NCI-H2227 treated with DMSO at 0.1 percent for 48 hours (cell line): ENCODE measurements at regions not wholly inside any gene's neighbourhood (a gene's known extent, or its start where the extent isn't known, plus 50 kb on each side); places are given as distances from the start of the nearest gene placed in this dataset.
A peak's percentile ranks its signal among the peaks of the same experiment; 100 is the strongest.
"Not testable (repeated sequence)": the region's sequence is repeated elsewhere in the genome, so short reads cannot be mapped to it uniquely, and the experiment has no call there.

Source experiments
- DNase-seq: peaks from one replicate; lab custom pipeline; 2025; lab: John Stamatoyannopoulos, UW

DNA sequence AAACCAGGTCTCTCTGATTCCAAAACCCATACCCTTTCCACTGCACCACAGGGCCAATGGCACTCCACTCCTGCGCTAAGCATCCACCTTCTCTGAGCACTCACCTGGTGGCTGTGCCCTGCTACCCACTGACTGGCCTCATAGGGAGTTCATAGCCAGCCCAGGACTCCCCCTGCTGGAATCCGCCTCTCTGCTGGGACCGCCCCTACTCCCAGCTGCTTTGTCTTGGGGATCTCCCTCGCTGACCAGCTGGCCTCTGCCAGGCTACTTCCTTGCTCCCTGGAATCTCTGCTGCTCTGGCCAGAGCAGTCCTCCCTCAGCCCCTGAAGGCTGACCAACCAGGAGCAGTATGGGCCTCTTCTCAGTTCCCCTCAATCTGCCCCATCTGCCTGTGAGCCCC, 129.7 kb downstream of the FAXC start:
- no peak for DNase-seq

DNA sequence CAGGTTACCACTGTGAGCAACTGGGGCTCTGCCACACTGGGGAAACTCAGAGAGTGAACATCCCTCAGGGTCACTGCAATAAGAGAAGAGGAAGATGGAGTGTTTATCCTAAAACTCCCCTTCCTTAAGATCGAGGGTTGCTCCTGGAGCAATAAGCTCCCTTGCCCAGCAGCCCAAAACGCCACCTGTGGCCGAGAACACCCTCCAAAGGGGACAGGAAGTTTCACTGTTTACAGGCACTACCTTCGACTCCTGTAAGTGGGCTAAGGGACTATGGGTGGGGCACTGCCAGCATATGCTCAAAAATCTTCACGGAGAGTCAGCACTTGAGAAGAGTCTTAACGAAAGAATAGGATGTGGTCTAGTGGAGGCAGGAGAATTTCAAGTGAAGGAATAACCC, 132.5 kb downstream of the FAXC start:
- DNase-seq = no peak

DNA sequence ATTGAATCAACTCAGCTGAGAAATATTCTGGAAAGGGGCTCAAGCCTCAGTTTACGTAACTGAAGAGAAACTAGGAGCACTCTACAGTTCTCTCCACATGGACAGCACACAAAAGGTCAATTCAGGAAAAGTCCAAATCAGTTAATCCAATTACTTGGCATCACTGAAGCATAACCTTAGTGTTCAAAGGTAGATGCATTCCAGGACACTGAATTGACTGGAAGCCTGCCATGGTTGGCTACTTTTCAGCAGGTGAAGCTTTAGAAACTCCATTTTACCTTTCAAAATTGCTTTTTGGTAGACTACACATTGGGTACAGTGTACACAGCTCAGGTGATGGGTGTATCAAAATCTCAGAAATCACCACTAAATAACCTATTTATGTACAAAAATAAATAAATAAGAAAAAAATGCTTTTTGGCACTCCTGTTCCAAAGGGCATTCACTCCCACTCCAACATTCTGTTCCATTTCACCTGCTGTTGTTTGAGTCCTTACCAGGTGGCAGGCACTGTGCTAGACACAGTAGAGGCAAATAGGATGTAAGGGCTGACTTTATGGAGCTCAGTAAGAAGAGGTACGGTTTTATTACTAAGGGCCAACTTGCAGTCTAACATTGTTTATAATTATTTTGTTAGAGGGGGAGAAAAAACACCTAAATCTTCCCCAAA, 153.4 kb downstream of the FAXC start:
- DNase-seq = no peak

DNA sequence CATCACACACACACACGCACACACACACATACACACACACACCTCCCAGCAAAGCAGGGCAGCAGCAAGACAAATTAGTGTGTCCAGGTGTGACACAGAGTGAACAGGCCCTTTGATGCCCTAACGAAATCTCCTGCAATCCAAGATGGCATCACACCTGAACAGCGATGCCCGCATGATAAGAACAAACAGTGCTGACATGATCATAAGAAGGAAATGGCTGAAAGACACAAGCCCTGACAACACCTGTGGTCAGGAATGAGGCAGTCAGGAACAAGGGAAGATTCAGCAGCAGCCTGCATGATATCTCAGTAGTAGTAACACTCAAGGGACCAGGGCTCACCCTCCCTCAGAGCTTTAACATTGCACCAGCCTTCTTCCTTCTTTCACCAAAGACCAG, 156.9 kb downstream of the FAXC start:
- no peak for DNase-seq

DNA sequence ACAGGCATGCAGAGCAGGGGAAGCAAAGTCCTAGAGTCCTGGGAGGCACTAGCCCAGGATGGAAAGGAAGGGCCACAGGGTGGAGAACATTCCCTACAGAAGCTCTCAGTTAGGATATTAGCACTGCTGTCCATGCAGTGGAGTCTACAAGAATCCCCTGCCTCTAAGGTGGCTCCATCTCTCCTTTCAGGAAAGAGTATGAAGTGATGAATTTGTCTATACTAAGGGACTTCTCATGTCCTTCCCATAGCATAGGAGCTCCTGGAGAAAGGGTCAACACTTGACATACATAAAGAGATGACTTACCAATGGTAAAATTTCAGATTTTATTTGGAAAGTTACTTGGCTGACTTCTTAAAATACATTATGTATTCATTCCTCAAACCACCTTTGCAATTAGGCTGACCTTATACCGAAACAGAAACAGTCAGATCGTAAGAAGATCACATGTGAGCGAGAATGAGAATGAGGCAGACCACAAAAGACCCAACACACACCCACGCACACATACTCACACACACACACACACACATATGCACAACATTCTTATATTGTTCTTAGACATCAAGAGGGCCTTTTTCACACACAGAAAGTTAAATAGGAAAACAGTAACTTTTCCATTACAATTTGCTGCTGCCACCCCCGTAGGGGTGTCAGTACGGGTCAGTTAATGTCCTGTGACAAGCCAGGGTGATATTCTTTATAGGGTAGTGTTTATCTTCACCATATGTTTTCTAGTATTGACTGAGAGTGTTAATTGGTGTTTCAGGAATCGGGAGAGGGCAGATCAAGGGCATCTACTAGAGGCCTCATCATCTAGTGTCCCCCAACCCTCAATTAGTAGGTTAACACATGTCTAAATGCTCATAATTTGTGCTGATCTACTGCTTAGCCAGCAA, 159.4 kb downstream of the FAXC start:
- no peak for DNase-seq

DNA sequence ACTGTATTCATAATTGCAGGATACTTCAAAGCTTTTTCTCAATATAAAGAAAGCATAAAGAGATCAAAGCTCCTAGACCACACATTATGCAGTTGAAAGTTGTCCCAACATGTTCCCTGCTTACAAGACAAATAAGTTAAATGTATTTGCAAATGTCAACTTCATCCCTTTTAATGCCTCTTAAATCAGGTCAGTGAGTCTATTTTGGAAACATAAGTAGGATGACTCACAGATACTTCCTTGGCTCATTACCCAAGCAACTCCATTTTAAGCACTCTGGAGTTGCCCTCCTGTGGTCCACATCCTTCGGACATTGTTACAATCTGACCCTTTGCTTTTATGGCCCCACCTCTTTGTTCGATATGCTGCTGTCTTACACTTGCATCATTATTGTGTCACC, 162.0 kb downstream of the FAXC start:
- DNase-seq = peak; percentile 9

DNA sequence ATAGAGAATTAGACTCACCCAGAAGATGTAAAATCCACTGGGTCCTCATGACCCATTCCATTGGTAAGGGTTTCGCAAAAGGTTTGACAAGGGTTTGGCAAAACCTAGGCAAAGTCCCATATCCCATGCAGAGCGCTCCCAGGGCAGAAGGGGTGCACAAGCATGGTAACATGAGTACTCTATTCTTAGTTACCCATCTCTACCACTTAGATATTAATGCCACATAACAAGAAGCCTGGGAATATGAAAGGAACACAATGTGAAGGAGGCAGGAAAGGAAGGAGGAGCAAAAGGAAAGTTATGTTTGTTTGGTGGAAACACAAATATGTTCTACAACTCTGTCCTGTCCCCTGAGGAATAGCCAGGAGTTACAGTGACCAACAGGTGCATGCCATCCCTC, 163.1 kb downstream of the FAXC start:
- DNase-seq = no peak

DNA sequence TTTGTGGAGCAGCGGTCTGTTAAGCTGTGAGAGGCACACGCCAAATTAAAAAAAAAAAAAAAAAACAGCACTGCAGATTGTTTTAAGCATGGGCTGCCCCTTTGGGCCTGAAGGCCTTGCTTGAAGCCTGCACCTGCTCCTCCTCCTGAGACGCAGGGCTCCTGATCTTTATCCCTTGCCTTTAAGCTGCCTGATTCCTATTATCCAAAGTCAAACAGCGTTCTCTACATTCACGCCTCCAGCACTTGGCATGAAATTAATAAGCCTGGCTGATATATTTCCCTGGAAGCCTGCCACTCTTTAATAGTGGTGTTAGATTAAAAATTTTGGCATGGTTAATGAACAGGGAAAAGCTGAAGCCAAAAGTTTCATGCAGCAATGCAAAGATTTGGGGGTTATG, 163.9 kb downstream of the FAXC start:
- no peak for DNase-seq

DNA sequence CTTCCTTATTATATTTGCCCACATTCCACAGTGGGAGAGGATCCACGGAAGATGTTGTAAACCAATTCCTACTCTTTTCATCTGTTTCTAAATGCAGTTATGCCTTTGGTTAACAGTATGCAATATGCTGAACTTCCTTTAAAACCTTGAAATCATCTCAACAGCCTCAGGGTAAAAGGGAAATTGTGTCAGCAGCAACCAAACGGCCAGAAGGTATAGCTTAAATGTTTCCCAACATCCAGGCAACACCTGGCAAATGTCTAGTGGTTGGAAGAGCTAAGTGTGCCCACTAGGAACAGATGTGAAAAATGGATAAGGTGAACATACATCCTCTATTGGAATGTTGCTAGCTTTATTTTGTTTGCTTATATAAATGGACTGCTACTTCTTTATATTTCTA, 164.8 kb downstream of the FAXC start:
- no peak for DNase-seq

DNA sequence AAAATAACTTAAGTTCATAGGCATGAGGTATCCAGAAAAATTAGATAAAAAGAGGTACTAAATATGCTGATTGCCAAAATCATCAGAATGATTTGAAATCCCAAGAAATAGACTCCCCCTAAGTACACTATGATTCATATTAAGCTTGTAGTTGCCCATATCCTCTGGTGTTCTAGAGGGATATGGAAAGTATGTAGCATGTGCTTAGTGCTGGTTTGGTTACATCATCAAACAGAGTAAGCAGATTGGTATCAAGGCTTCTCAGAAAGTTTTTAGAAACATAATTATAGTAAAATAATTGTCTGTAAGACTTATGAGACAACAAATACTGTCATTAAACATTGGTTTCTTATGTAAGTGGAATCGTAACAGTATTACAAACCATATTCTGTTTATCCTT, 166.4 kb downstream of the FAXC start:
- no peak for DNase-seq

DNA sequence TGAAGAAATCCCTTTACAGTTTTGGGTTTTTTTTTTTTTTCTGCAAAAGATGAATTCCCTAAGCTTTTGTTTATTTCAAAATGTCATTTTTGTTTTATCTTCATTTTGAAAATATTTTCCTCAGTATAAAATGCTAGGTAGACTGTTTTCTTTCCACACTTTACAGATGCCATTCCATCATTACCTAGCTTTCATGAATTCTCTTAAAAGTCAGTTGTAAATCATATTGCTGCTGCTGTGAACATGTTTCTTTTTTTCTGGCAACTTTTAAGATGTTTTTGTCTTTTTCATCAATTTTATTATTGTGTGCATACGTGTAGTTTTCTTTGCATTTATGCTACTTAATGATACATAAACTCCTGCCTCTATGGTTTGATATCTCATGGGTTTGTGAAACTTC, 168.3 kb downstream of the FAXC start:
- DNase-seq = no peak

DNA sequence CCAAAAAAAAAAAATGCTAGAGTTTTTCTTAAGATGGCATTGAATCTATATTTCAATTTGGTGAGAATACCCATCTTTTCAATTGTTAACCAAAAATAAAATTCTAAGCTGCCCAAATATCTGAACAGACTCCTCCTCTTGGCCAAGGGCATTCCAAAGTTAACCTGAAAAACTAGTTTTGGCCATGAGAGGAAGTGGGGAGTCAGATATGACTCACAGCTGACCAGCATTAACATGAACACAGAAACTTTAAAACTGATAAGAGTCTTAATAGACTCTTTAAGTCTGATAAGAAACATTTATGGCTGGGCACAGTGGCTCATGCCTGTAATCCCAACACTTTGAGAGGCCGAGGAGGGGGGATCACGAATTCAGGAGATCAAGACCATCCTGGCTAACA, 171.3 kb downstream of the FAXC start:
- no peak for DNase-seq

DNA sequence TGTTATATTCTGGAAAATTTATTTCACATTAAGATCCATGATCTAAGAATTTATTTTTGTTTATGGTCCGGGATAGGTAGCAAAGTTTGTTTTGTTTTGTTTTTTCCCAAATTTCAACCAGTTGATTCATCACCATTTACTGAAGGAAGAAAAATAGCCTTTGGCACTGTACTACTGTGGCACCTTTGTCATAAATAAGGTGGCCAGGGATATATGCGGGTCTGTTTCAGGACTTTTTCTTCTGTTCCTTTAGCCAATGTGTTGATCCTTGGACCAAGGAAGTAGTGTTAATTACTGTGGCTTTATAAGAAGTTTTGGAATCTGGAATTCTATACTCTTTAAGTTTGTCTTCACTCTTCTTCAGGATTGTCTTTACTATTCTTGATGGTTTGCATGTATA, 171.7 kb downstream of the FAXC start:
- DNase-seq = no peak

DNA sequence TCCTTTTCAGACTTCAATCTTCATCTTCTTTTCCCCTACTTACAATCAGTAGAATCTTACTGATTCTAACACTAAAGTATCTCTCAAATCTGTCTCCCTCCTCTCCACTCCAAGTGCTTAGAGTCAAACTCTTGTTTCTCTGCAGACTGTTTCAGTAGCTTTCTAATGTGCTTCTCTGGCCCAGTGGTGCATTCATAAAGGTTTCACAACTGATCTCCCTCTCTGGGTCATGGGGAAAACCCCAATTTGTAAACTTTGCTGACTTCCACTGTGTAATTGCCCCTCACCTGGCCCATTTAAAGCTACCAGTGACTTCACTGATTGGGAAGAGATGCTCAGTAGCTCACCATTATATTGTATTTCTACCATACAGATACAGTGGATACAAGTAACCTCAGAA, 183.6 kb downstream of the FAXC start:
- no peak for DNase-seq

DNA sequence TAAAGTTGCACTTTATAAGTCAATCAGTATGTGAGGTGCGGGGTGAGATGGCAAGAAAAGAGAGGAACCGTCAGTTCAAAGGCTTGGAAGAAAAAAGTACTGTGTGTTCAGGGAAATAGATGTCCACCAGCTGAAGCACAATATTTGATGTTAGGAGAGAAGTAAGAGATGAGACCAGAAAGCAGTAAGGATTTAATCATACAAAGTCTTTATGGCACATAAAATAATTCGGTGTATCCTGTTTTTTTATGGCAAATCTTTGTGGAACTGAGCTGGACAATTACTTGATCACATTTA, 197.2 kb downstream of the FAXC start:
- DNase-seq = no peak

DNA sequence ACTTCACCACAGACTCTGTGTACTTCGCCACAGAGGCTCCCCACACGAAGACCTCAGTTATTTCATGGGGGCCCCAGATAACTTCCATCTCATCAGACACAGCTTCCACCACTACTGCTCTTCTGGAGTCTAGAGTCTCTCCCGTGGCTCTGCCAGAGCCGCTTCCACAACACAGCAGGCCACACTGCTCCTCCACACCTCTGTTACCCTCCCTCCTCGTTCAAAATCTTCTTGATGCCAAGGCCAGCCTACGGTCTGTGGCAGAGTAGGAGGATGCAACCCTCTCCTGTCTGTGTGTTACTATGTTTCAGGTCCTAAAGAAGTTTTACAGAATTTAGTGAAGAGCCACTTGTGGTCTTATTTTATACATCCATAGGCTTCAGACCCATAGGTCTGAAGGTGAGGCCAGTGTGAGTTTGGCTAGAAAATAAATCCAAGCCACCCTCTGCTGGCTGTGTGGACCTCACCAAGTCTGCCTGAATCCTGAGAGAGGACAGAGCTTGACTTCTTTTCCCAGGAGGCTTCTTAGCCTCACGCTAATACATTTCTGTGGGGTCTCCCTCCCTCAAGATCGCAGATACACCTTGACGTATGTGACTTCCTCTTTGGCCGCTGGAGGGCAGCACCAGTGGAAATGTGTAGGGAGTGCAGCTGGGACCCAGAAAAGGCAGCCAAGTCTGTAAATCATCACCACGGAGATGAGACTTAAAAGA, 197.7 kb downstream of the FAXC start:
- no peak for DNase-seq

DNA sequence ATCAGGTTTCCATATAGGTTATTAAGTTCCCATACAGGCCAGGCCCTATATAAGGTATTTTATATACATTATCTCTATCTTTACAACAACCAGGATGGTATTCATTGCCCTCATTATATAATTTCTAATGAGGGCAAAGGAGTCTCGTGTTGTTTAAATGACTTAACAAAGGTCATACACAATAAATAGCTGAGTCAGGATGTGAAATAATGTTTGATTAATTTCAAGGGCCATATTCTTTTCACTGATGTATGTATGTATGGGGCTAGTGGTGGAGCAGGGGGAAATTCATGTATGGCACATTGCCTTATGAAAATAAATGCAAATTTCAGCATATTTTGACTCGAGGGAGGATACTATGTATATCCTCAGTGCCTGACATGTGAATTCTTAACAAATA, 200.7 kb downstream of the FAXC start:
- DNase-seq = no peak

DNA sequence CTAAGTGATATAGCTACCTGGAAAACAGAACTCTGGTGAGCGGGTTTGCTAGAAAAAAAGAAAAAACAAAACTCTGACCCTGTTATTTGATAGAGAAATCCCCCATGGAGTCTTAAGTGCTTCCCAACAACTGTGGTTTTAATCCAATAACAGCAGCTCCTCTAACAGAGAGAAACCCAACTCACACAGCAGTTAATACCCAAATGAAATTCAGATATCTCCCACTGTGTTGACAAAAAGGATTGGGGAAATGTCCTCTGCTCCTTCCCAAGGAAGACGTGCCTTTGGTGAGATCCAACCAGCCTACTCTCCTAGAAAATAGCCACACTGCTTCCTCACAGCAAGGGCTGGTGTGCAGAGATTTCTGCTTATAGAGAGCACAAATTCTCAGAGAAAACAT, 200.4 kb upstream of the FBXL4 start:
- no peak for DNase-seq

DNA sequence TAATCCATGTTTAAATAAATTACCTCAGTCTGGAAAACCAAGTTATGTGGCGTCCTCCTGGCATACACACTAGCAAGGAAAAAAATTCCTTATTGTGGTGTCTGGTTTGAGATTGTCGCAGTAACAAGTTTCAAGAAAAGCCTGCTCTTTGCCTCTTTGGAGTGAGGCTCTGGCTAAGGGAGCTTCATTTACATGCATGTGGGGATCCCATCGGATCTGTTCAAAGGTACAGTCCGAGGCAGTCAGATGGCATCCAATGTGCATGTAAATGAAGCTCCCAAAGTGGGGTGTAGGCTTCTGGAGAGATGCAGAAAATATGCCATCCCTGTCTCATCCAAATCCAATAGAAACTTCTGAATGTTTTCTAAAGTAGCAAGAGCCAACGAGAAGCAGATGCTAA, 199.5 kb upstream of the FBXL4 start:
- DNase-seq = no peak

DNA sequence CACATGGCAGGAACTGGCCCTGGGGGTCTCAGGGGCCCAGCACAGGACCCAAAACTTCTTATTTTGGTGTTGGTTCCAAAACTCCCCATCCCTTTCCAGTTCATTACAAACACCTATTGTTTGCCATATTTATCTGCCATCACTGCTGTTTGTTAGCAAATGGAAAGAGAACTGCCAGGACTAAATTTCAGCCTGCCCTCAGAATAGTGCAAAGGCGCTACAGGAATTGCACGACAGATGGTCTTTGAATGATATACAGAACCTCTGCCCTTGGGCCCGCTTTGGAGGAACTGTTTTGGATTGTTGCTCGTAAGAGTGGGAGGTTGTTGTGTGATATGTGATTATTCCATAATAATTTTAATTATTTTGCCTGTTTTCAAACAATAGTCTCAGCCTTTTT, 199.0 kb upstream of the FBXL4 start:
- DNase-seq = no peak

DNA sequence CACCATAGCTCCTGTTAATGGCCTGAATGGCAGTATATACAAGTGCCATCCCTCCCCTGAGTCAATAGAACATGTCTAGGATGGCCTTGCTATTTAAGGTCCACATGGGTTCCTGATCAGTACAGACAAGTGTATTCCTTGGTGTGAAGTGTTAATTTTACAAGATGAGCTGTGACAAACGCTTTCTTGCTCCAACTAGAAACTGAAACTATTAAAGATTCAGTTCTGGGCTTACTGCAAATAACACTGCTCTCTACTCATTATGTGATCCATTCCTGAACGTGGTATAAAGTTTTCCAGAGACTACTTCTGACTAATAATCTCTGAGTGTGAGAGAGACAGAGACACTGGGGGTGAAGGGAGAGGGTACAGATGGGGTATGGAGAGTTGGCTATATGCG, 198.0 kb upstream of the FBXL4 start:
- DNase-seq = no peak

DNA sequence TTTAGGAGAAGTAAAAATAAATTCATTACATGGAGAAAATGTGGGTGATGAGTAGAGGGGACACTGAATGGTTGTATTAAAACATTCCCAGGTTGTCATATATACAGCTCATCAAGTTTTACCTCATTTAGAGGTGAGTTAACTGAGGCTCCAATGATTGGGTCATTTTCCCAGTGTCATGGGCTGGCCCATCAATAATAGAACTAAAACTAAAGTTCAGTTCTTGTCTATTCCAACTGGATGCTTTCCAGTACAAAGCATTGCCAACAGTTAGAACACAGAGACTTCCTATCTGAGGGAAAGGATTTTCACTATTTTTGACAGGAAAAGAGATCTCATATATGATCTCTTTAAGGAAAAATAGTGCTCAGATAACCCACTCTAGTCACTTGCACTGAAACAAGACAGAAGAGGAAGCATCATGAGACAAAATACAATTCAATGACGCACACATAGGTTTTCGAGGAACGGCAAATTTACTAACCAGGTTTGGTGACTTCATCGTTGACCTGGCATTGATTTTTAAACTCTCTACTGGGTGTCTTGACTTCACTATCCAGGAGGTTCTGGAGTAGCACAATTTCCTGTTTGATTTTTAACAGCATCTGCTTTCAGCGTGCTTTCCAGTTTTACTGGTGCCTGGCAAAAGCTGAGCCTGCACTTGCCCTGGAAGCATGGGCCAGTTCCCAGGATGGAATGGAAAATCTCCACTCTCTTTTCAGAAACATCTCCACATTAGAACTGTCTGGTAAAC, 195.5 kb upstream of the FBXL4 start:
- DNase-seq = no peak

DNA sequence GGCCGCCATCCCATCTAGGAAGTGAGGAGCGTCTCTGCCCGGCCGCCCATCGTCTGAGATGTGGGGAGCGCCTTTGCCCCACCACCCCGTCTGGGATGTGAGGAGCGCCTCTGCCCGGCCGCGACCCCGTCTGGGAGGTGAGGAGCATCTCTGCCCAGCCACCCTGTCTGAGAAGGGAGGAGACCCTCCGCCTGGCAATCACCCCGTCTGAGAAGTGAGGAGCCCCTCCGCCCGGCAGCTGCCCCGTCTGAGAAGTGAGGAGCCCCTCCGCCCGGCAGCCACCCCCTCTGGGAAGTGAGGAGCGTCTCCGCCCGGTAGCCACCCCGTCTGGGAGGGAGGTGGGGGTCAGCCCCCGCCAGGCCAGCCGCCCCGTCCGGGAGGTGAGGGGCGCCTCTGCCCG, 194.2 kb upstream of the FBXL4 start:
- DNase-seq = not testable (repeated sequence)
